ENCODE measurements at regions not wholly inside any gene's neighbourhood (a gene's known extent, or its start where the extent isn't known, plus 50 kb on each side); places are given as distances from the start of the nearest gene placed in this dataset.

GRCh38 chr9:119802133-119802532, 432.9 kb upstream of the BRINP1 start:
- DNase-seq (ENCODE audit: low read depth) (no peak), FAIRE-seq (no peak)
- Histone ChIP-seq H3K27me3 (ENCODE audit: control insufficient read depth, insufficient read depth, low read length) (no peaks in the 10 kb centered on the region), H3K4me3 (ENCODE audit: low read depth, low read length) (no peak overlapping the region), H3K36me3 (ENCODE audit: control insufficient read depth, insufficient read depth, low read length) (no peaks in the 10 kb centered on the region)
- TF ChIP-seq CTCF (IDR thresholded peaks at IDR 0.05; ENCODE audit: insufficient read depth, low read length, severe bottlenecking) = no peak

GRCh38 chr9:119801311-119801710, 432.1 kb upstream of the BRINP1 start:
- no peaks in the 10 kb centered on the region for H3K27me3 ChIP-seq (ENCODE audit: control insufficient read depth, insufficient read depth, low read length)
- FAIRE-seq (no peak), DNase-seq (ENCODE audit: low read depth) (no peak)
- no peak overlapping the region for H3K4me3 ChIP-seq (ENCODE audit: low read depth, low read length)
- H3K36me3 ChIP-seq (ENCODE audit: control insufficient read depth, insufficient read depth, low read length) = no peaks in the 10 kb centered on the region
- no peak for TF ChIP-seq CTCF (IDR thresholded peaks at IDR 0.05; ENCODE audit: insufficient read depth, low read length, severe bottlenecking)

GRCh38 chr9:119795395-119795794, 426.2 kb upstream of the BRINP1 start:
- FAIRE-seq (no peak), DNase-seq (ENCODE audit: low read depth) (no peak)
- Histone ChIP-seq H3K4me3 (ENCODE audit: low read depth, low read length) (no peak overlapping the region), H3K27me3 (ENCODE audit: control insufficient read depth, insufficient read depth, low read length) (no peaks in the 10 kb centered on the region), H3K36me3 (ENCODE audit: control insufficient read depth, insufficient read depth, low read length) (no peaks in the 10 kb centered on the region)
- no peak for TF ChIP-seq CTCF (IDR thresholded peaks at IDR 0.05; ENCODE audit: insufficient read depth, low read length, severe bottlenecking)

GRCh38 chr9:119794836-119795235, 425.6 kb upstream of the BRINP1 start:
- DNase-seq (ENCODE audit: low read depth) (no peak), FAIRE-seq (no peak)
- Histone ChIP-seq H3K4me3 (ENCODE audit: low read depth, low read length) (no peak overlapping the region), H3K27me3 (ENCODE audit: control insufficient read depth, insufficient read depth, low read length) (no peaks in the 10 kb centered on the region), H3K36me3 (ENCODE audit: control insufficient read depth, insufficient read depth, low read length) (no peaks in the 10 kb centered on the region)
- no peak for TF ChIP-seq CTCF (IDR thresholded peaks at IDR 0.05; ENCODE audit: insufficient read depth, low read length, severe bottlenecking)

- DNase-seq (ENCODE audit: low read depth) = no peak
- Histone ChIP-seq H3K4me3 (ENCODE audit: low read depth, low read length) (no peak overlapping the region), H3K36me3 (ENCODE audit: control insufficient read depth, insufficient read depth, low read length) (no peaks in the 10 kb centered on the region), H3K27me3 (ENCODE audit: control insufficient read depth, insufficient read depth, low read length) (no peaks in the 10 kb centered on the region)
- peak; percentile 52 for FAIRE-seq
- TF ChIP-seq CTCF (IDR thresholded peaks at IDR 0.05; ENCODE audit: insufficient read depth, low read length, severe bottlenecking) = no peak
Measured at GRCh38 chr9:119793218-119793617, 424.0 kb upstream of the BRINP1 start.

- no peak for FAIRE-seq
- Histone ChIP-seq H3K4me3 (ENCODE audit: low read depth, low read length) (no peak overlapping the region), H3K27me3 (ENCODE audit: control insufficient read depth, insufficient read depth, low read length) (no peaks in the 10 kb centered on the region), H3K36me3 (ENCODE audit: control insufficient read depth, insufficient read depth, low read length) (no peaks in the 10 kb centered on the region)
- DNase-seq (ENCODE audit: low read depth) = no peak
- no peak for TF ChIP-seq CTCF (IDR thresholded peaks at IDR 0.05; ENCODE audit: insufficient read depth, low read length, severe bottlenecking)
Measured at GRCh38 chr9:119792242-119792641, 423.0 kb upstream of the BRINP1 start.

All from bronchial epithelial cell (primary cell).